Endothelial cell of umbilical vein (primary cell): ENCODE measurements at regions not wholly inside any gene's neighbourhood (a gene's known extent, or its start where the extent isn't known, plus 50 kb on each side); places are given as distances from the start of the nearest gene placed in this dataset.

Source experiments
- BruUV-seq: library from RNA; stranded (reverse); fragments of 400-500 nt; replicated peaks from 2 replicates; lab custom pipeline; 2021; lab: Mats Ljungman, UMichigan
- CTCF ChIA-PET: fragments of 300-600, 350-600 bp; sonication (Branson Sonifier 250); formaldehyde crosslinking; loops from one replicate; lab custom pipeline; 2021; ENCODE audit warnings: antibody characterized with exemption, inconsistent platforms; lab: Charles Lee
- POLR2A ChIA-PET: fragments of 300-600, 350-600 bp; sonication (Branson Sonifier 250); formaldehyde crosslinking; loops from one replicate; lab custom pipeline; 2021; ENCODE audit warnings: antibody characterized with exemption, inconsistent platforms; lab: Charles Lee
- DNase-seq: peaks from one replicate; pipeline ENCODE4 v3.0.0-alpha.2; 2011; ENCODE audit warnings: low read depth, low spot score
- FAIRE-seq: peaks from 2 replicates; lab custom pipeline; 2011; peaks lifted over from hg19 to GRCh38; lab: Jason Lieb, UNC
- H2AFZ ChIP-seq: 2 replicates; pipeline ENCODE4 v1.6.0; 2012; ENCODE audit warnings: low read depth, low read length, control low read depth, inconsistent platforms
- H3K27ac ChIP-seq: 2 replicates; pipeline ENCODE4 v1.5.1; 2011; ENCODE audit warnings: low read depth, mild to moderate bottlenecking, control low read depth, low read length, moderate library complexity; ENCODE audit not compliant: insufficient read depth
- H3K27me3 ChIP-seq, 2 experiments: 2 replicates each; pipeline versions ENCODE4 v1.6.0 to v1.6.1; 2011; ENCODE audit warnings: low read length in 2 of 2, mixed read lengths in 1 of 2; ENCODE audit not compliant: control insufficient read depth in 2 of 2, insufficient read depth in 2 of 2
- H3K36me3 ChIP-seq, 2 experiments: 2 replicates in 1 of 2; 3 replicates in 1 of 2; pipeline ENCODE4 v1.5.1; 2011; ENCODE audit warnings: low read length in 2 of 2, mild to moderate bottlenecking in 1 of 2, moderate library complexity in 1 of 2; ENCODE audit not compliant: control insufficient read depth in 2 of 2, insufficient read depth in 2 of 2; ENCODE audit errors: extremely low read depth in 1 of 2
- H3K4me1 ChIP-seq: 3 replicates; pipeline ENCODE4 v1.5.1; 2011; ENCODE audit warnings: mild to moderate bottlenecking, low read length; ENCODE audit not compliant: control insufficient read depth, insufficient read depth; ENCODE audit errors: extremely low read depth
- H3K4me2 ChIP-seq: 2 replicates; pipeline ENCODE4 v1.6.1; 2011; ENCODE audit warnings: low read length, control low read depth, mixed read lengths; ENCODE audit not compliant: insufficient read depth
- H3K4me3 ChIP-seq, 3 experiments: fragments of 200-600 bp in 1 of 3; sonication (generic), shearing (Covaris generic) in 1 of 3; replicated peaks in 1 of 3; 2 replicates each; pipeline ENCODE4 v1.5.1; 2011 to 2016; ENCODE audit warnings: control low read depth in 3 of 3, low read length in 3 of 3, mild to moderate bottlenecking in 2 of 3, inconsistent platforms in 1 of 3, low read depth in 1 of 3, moderate library complexity in 1 of 3; ENCODE audit not compliant: insufficient read depth in 1 of 3
- H3K79me2 ChIP-seq: 2 replicates; pipeline ENCODE4 v1.6.0; 2012; ENCODE audit warnings: low read length, inconsistent platforms; ENCODE audit not compliant: control insufficient read depth, insufficient read depth
- H3K9ac ChIP-seq: replicated peaks from 2 replicates; pipeline ENCODE3; 2011; ENCODE audit warnings: low read length, control low read depth; ENCODE audit not compliant: insufficient read depth; ENCODE audit errors: extremely low read depth
- H3K9me1 ChIP-seq: replicated peaks from 3 replicates; pipeline ENCODE4 v1.6.0; 2011; ENCODE audit warnings: mild to moderate bottlenecking, low read length; ENCODE audit not compliant: control insufficient read depth, insufficient read depth; ENCODE audit errors: extremely low read depth
- H3K9me3 ChIP-seq: replicated peaks from 2 replicates; pipeline ENCODE4 v1.5.1; 2012; ENCODE audit warnings: low read length, inconsistent platforms; ENCODE audit not compliant: control insufficient read depth, insufficient read depth
- H4K20me1 ChIP-seq: replicated peaks from 2 replicates; pipeline ENCODE3; 2011; ENCODE audit warnings: mild to moderate bottlenecking, low read length; ENCODE audit not compliant: control insufficient read depth, insufficient read depth; ENCODE audit errors: extremely low read depth
- CTCF ChIP-seq, 2 donors: IDR thresholded peaks; 1 replicate in 1 of 2; 2 replicates in 1 of 2; pipeline ENCODE4 v1.5.1; 2011; ENCODE audit warnings: low read length in 2 of 2, mild to moderate bottlenecking in 2 of 2, moderate library complexity in 2 of 2, control low read depth in 1 of 2, inconsistent platforms in 1 of 2, low read depth in 1 of 2; ENCODE audit not compliant: insufficient read depth in 1 of 2; ENCODE audit errors: extremely low read depth in 1 of 2
- EZH2 ChIP-seq: IDR thresholded peaks from 2 replicates; pipeline ENCODE4 v1.6.1; 2012; ENCODE audit warnings: borderline replicate concordance, low read depth, mild to moderate bottlenecking, moderate library complexity, low read length, inconsistent platforms; ENCODE audit not compliant: severe bottlenecking
- FOS ChIP-seq: IDR thresholded peaks from 2 replicates; pipeline ENCODE4 v1.6.1; 2011; ENCODE audit warnings: mild to moderate bottlenecking, low read length, moderate library complexity, borderline replicate concordance; ENCODE audit not compliant: insufficient read depth
- GATA2 ChIP-seq: IDR thresholded peaks from 2 replicates; pipeline ENCODE4 v1.7.0; 2011; ENCODE audit warnings: low read depth, mild to moderate bottlenecking, moderate library complexity, mixed read lengths, low read length; ENCODE audit not compliant: insufficient read length, insufficient read depth
- MAX ChIP-seq: IDR thresholded peaks from 2 replicates; pipeline ENCODE4 v1.6.1; 2011; ENCODE audit not compliant: insufficient read depth, insufficient read length
- MYC ChIP-seq: IDR thresholded peaks from one replicate; pipeline ENCODE4 v1.6.1; 2011; ENCODE audit warnings: mild to moderate bottlenecking, low read depth, low read length
- POLR2A ChIP-seq: IDR thresholded peaks from 2 replicates; pipeline ENCODE4 v1.6.1; 2012; ENCODE audit warnings: low read depth, mild to moderate bottlenecking, control low read depth, low read length
- POLR2AphosphoS5 ChIP-seq: IDR thresholded peaks from 2 replicates; pipeline ENCODE4 v1.6.1; 2012; ENCODE audit warnings: low read depth, mild to moderate bottlenecking, control low read depth, low read length, moderate library complexity; ENCODE audit not compliant: insufficient read depth
- dilution Hi-C: fragments of 300-500 bp; cut with MboI; formaldehyde crosslinking; loops from one replicate; pipeline ENCODE4 v1.15.0; 2019; ENCODE audit warnings: low sequenced_read_pairs; ENCODE audit not compliant: extremely low pct_ligation_motif_present
- intact Hi-C: fragments of 100-400 bp; cut with micrococcal nuclease; formaldehyde crosslinking; loops from one replicate; pipeline ENCODE4 v1.10.0; 2022

- Histone ChIP-seq H3K9ac (no peak overlapping the region), H3K27me3 (no peaks in the 10 kb centered on the region), H3K9me1 (no peaks in the 10 kb centered on the region), H3K4me2 (no peak overlapping the region), H3K4me3 (no peak overlapping the region), H3K4me1 (no peaks in the 10 kb centered on the region), H2AFZ (no peak overlapping the region), H3K36me3 (no peaks in the 10 kb centered on the region), H3K9me3 (no peaks in the 10 kb centered on the region), H3K27ac (no peak overlapping the region), H4K20me1 (no peaks in the 10 kb centered on the region), H3K79me2 (no peaks in the 10 kb centered on the region)
- no peak for DNase-seq
- no peak for TF ChIP-seq CTCF (IDR thresholded peaks at IDR 0.05; ENCODE audit: extremely low read depth in 1 of 2, insufficient read depth in 1 of 2, low read depth in 1 of 2, low read length in 2 of 2)
- intact Hi-C loops: no loop called here
- no TSS peak for BruUV-seq
- ChIA-PET CTCF (no interaction called here), POLR2A (no interaction called here)
- FAIRE-seq: no peak
- dilution Hi-C loops: no loop called here
Measured at GRCh38 chr4:101593666-101594065, 196.9 kb upstream of the BANK1 start.

GRCh38 chr4:101584306-101584705 is 206.2 kb upstream of the BANK1 start:
- DNase-seq: no peak
- Histone ChIP-seq H2AFZ (no peak overlapping the region), H3K4me3 (no peak overlapping the region), H3K27ac (no peak overlapping the region), H4K20me1 (no peaks in the 10 kb centered on the region), H3K9me3 (no peaks in the 10 kb centered on the region), H3K4me1 (no peaks in the 10 kb centered on the region), H3K36me3 (no peaks in the 10 kb centered on the region), H3K79me2 (no peaks in the 10 kb centered on the region), H3K27me3 (no peaks in the 10 kb centered on the region), H3K4me2 (no peak overlapping the region), H3K9ac (no peak overlapping the region), H3K9me1 (no peaks in the 10 kb centered on the region)
- FAIRE-seq: no peak
- CTCF ChIA-PET: no interaction called here
- TF ChIP-seq EZH2: no peak
- no peak for TF ChIP-seq POLR2AphosphoS5
- no peak for TF ChIP-seq CTCF (IDR thresholded peaks at IDR 0.05; ENCODE audit: extremely low read depth in 1 of 2, insufficient read depth in 1 of 2, low read depth in 1 of 2, low read length in 2 of 2)
- no peak for TF ChIP-seq MYC
- TF ChIP-seq FOS: no peak
- TF ChIP-seq MAX: no peak
- TF ChIP-seq POLR2A: no peak
- no peak for TF ChIP-seq GATA2
- BruUV-seq: no TSS peak
- intact Hi-C loops (no loop called here), dilution Hi-C loops (no loop called here)
- POLR2A ChIA-PET: no interaction called here
